NCI-H187 (cell line): ENCODE measurements at regions not wholly inside any gene's neighbourhood (a gene's known extent, or its start where the extent isn't known, plus 50 kb on each side); places are given as distances from the start of the nearest gene placed in this dataset.

Source experiments
- DNase-seq, 2 experiments: peaks; one replicate each; lab custom pipeline; 2025; lab: John Stamatoyannopoulos, UW

- DNase-seq: no peak
Measured at GRCh38 chr2:45141883-45142866, 132.9 kb upstream of the SIX2 start.

- DNase-seq: no peak
Measured at GRCh38 chr2:45140675-45141074, 131.4 kb upstream of the SIX2 start.

- DNase-seq: no peak
Measured at GRCh38 chr2:45138904-45139303, 129.7 kb upstream of the SIX2 start.

GRCh38 chr2:45137966-45138695 is 128.9 kb upstream of the SIX2 start:
- no peak for DNase-seq

GRCh38 chr2:45134726-45135125 is 125.5 kb upstream of the SIX2 start:
- no peak for DNase-seq

GRCh38 chr2:45134014-45134413 is 124.8 kb upstream of the SIX2 start:
- no peak for DNase-seq

- DNase-seq: no peak
Measured at GRCh38 chr2:45132551-45132950, 123.3 kb upstream of the SIX2 start.

- DNase-seq: no peak
Measured at GRCh38 chr2:45131587-45131986, 122.3 kb upstream of the SIX2 start.

- no peak for DNase-seq
Measured at GRCh38 chr2:45130736-45131135, 121.5 kb upstream of the SIX2 start.

- DNase-seq: no peak
Measured at GRCh38 chr2:45128580-45128997, 119.3 kb upstream of the SIX2 start.

GRCh38 chr2:45127891-45128290 is 118.6 kb upstream of the SIX2 start:
- no peak for DNase-seq

GRCh38 chr2:45127321-45127720 is 118.1 kb upstream of the SIX2 start:
- DNase-seq: no peak

GRCh38 chr2:45125232-45125631 is 116.0 kb upstream of the SIX2 start:
- no peak for DNase-seq

- no peak for DNase-seq
Measured at GRCh38 chr2:45124456-45124855, 115.2 kb upstream of the SIX2 start.

GRCh38 chr2:45123521-45124191 is 114.4 kb upstream of the SIX2 start:
- no peak for DNase-seq

GRCh38 chr2:45123065-45123464 is 113.8 kb upstream of the SIX2 start:
- DNase-seq: no peak

- DNase-seq: peak; percentile 72 to 76
Measured at GRCh38 chr2:45121236-45121927, 112.1 kb upstream of the SIX2 start.

- no peak for DNase-seq
Measured at GRCh38 chr2:45120546-45120945, 111.3 kb upstream of the SIX2 start.

GRCh38 chr2:45119855-45120254 is 110.6 kb upstream of the SIX2 start:
- DNase-seq: no peak

- no peak for DNase-seq
Measured at GRCh38 chr2:45119038-45119437, 109.8 kb upstream of the SIX2 start.

- DNase-seq: no peak
Measured at GRCh38 chr2:45117383-45117782, 108.1 kb upstream of the SIX2 start.

GRCh38 chr2:45115181-45115580 is 105.9 kb upstream of the SIX2 start:
- no peak for DNase-seq
